WI38 (cell line): ENCODE measurements at regions not wholly inside any gene's neighbourhood (a gene's known extent, or its start where the extent isn't known, plus 50 kb on each side); places are given as distances from the start of the nearest gene placed in this dataset.

Experiments used
- H3K4me3 ChIP-seq: 2 replicates; pipeline ENCODE4 v1.5.1; 2011; ENCODE audit warnings: low read depth, mild to moderate bottlenecking, control low read depth, low read length
- TF ChIP-seq, protein P1 (sequence below): IDR thresholded peaks from 2 replicates; pipeline ENCODE4 v1.5.1; 2012; ENCODE audit warnings: low read depth, mild to moderate bottlenecking, control low read depth, low read length

DNA sequence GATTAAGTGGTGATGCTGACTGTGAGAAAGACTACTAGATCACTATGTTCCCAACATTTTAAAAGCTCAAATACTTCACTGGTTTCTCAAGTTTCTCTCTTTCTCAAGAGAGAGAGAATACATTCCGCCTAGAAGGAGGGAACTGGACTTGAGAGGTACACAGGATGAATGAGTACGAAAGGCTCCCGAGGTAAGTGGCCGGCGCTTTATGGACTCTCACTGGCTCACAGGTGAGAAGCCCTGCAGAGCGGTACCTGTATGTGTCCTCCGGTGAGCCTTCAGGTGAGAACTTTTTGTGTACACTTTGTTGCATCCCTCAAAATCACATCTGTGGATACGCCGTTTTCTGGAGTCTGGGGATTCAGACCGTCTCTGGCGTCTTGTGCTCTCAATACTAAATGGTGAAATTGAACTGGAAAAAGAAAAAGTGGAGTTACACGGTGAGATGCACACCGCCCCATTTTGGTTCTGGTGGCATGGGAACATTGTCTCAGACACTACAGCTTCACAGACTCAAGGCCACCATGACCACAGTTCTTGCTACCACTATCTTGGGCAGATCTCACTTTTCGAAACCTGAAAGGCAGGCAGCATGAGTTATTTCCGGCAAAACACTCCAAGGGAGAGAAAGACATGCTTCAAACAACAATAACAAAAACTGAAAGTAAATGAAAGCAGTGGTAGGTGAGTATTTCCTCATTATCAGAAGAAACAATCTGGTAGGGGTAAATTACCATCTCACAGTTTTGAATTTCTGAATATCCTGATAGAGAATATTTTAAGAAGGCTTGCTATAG is 418.9 kb downstream of the KLF12 start:
- TF ChIP-seq, protein P1, sequence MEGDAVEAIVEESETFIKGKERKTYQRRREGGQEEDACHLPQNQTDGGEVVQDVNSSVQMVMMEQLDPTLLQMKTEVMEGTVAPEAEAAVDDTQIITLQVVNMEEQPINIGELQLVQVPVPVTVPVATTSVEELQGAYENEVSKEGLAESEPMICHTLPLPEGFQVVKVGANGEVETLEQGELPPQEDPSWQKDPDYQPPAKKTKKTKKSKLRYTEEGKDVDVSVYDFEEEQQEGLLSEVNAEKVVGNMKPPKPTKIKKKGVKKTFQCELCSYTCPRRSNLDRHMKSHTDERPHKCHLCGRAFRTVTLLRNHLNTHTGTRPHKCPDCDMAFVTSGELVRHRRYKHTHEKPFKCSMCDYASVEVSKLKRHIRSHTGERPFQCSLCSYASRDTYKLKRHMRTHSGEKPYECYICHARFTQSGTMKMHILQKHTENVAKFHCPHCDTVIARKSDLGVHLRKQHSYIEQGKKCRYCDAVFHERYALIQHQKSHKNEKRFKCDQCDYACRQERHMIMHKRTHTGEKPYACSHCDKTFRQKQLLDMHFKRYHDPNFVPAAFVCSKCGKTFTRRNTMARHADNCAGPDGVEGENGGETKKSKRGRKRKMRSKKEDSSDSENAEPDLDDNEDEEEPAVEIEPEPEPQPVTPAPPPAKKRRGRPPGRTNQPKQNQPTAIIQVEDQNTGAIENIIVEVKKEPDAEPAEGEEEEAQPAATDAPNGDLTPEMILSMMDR, result no peak
- H3K4me3 ChIP-seq, result no peak overlapping the region

DNA sequence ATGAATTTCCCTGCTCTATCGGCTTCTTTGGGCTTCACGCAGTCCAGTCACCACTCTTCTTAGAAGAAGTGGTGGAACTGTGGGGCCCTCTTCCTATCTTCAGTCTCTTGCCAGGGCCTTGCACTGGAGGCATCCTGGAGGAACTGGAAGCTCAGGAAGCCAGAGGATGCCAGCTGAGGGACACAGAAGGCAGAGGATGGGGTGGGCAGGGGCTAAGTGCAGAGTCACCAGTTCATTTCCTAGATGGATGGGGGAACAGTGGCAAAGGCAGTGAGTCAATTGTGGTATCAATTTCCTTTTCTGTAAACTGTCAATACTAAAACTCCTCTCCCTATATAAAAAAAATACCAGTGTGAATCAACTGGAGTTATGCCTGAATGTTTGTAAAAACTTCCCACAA is 419.7 kb downstream of the KLF12 start:
- TF ChIP-seq, protein P1, result no peak

DNA sequence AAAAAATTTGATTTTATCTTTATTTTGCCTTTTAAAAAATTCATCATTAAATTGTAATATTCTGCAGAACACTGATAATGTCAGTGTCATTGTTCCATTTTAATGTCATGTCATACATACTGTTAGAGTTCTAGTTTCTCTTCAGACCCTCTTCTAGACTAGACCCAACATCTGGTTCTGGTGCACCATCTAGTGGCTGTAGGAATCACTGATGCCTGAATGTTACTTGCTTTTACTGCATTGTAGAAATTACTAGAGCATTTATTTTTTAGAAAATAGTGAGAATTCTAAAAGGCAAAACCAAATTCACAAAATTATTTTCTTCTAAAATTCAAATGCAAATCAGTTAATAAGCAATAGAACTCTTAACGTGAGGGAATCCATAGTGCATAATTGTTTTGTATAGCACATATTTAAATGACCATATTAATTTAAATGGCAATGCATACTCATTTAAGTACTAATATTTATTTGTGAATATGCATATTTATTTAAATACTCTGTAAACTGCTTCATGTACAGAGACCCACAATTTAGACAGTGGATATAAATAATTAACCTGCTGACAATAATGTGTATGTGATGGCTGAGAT is 425.7 kb downstream of the KLF12 start:
- TF ChIP-seq, protein P1, result peak; percentile 61
- H3K4me3 ChIP-seq, result no peak overlapping the region

More for the DNA sequence above, 419.7 kb downstream of the KLF12 start:
- H3K4me3 ChIP-seq, result no peak overlapping the region

DNA sequence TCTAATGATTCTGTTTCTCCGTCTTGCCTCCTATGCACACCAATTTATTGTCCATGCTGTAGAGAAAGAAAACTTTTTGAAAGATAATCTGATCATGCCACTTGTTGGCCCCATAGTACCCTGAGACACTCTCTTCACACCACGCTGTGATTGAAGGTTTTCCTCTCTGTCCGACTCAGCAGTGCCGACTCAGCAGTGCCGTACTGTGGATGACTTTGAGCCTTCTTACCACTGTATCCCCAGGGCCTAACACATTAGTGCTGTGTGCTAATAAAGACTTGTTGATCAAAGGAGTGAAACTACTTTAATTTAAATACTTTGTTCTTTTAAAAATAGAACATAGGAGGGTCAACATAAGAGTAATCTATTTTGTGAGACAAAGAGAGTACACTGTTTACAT is 429.6 kb downstream of the KLF12 start:
- TF ChIP-seq, protein P1, result no peak
- H3K4me3 ChIP-seq, result no peak overlapping the region

DNA sequence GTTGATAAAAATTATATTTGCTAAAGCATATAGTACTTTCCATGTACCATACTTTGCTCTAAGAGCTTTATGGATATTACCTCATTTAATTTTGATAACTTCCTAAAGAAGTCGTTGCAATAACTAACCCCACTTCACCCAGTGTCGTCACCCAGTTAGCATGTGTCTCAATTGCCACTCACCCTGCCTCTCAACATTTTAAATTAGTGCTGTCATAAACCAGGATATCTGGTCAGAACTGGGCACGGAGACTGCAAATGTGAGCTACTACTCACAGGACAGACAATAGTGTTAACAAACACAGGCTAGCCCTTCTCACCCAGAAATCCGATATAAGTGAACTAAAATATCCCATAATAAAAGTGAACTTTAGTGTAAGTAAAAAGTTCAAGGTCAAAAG is 430.6 kb downstream of the KLF12 start:
- TF ChIP-seq, protein P1, result no peak
- no peak overlapping the region for H3K4me3 ChIP-seq

DNA sequence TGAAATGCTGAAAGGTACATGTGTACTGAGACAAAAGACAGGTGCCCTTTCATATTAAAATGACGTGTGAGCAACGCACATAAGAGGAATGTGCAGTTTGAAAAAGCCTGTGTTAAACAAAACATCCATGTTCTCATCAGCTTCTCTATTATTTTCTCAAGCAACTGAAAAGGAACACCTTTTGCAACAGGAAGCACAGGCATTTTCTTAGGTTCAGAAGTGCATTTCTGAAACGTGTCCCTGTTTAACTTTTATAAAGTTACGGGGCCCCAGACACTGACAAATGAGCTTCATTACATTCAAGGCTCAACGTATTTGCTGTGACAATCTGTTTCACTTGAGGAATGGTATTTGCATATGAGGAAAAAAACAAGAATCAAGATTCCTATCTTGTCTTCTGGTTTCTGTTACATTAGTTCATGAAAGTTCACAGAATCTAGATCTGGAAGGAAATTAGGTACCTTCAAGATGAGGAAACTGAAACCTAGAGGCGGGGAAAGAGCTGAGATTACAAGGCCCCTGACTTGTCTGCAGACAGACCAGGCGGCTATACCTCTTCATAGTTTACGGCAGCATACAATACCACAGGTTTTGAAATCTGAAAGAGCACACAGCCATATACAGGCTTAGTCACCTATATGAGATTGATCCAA is 431.7 kb downstream of the KLF12 start:
- TF ChIP-seq, protein P1, result no peak
- no peak overlapping the region for H3K4me3 ChIP-seq

DNA sequence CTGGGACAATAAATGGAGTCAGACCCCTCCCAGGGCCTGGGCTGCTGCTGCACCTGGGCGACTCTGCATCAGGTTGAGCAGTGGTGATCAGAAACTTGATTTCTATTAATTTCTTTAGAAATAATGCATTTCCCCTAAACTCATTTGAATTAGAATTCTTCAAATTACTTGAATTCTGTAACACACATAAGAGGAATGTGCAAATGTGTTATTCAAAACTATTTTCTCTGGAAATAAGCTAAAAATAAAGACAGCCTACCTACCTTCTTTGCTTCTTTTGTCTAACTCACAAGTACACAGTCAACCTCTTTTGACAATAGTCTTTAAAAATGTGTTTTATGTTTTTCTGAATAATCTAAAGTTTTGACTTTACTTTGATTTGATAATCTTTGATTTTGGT is 433.0 kb downstream of the KLF12 start:
- H3K4me3 ChIP-seq, result no peak overlapping the region
- TF ChIP-seq, protein P1, result no peak
